Effector memory CD4-positive, alpha-beta T cell (primary cell): ENCODE measurements at regions not wholly inside any gene's neighbourhood (a gene's known extent, or its start where the extent isn't known, plus 50 kb on each side); places are given as distances from the start of the nearest gene placed in this dataset.

Experiments
- DNase-seq, 3 donors: peaks; one replicate each; pipeline ENCODE4 v3.0.0-alpha.2; 2020
- H3K27ac ChIP-seq: 2 replicates; pipeline ENCODE4 v1.7.0; 2013; ENCODE audit warnings: mild to moderate bottlenecking, low read length, moderate library complexity; ENCODE audit not compliant: insufficient read depth, poor library complexity, severe bottlenecking
- H3K27me3 ChIP-seq: replicated peaks from 2 replicates; pipeline ENCODE4 v1.7.0; 2013; ENCODE audit warnings: mild to moderate bottlenecking, low read length; ENCODE audit not compliant: insufficient read depth, control insufficient read depth, poor library complexity, severe bottlenecking
- H3K36me3 ChIP-seq: 2 replicates; pipeline ENCODE4 v1.7.0; 2013; ENCODE audit warnings: mild to moderate bottlenecking, low read length, moderate library complexity; ENCODE audit not compliant: control insufficient read depth, insufficient read depth
- H3K4me1 ChIP-seq: 2 replicates; pipeline ENCODE4 v1.7.0; 2013; ENCODE audit warnings: low read length, mild to moderate bottlenecking; ENCODE audit not compliant: control insufficient read depth, insufficient read depth, poor library complexity, severe bottlenecking
- H3K4me3 ChIP-seq: 2 replicates; pipeline ENCODE4 v1.7.0; 2013; ENCODE audit warnings: low read length, low read depth, mild to moderate bottlenecking; ENCODE audit not compliant: insufficient read depth, poor library complexity, severe bottlenecking
- H3K9me3 ChIP-seq: 2 replicates; pipeline ENCODE4 v1.7.0; 2013; ENCODE audit warnings: mild to moderate bottlenecking, low read length, moderate library complexity; ENCODE audit not compliant: control insufficient read depth

- Histone ChIP-seq H3K36me3 (no peaks in the 10 kb centered on the region), H3K27me3 (no peaks in the 10 kb centered on the region), H3K4me1 (no peaks in the 10 kb centered on the region)
Measured at GRCh38 chr5:52476346-52476745, 311.4 kb upstream of the ITGA1 start.

GRCh38 chr5:52481201-52481600 is 306.5 kb upstream of the ITGA1 start:
- Histone ChIP-seq H3K4me1 (no peaks in the 10 kb centered on the region), H3K4me3 (no peak overlapping the region), H3K27me3 (no peaks in the 10 kb centered on the region), H3K36me3 (no peaks in the 10 kb centered on the region), H3K27ac (no peak overlapping the region), H3K9me3 (no peaks in the 10 kb centered on the region)
- no peak for DNase-seq

More at GRCh38 chr5:52476346-52476745, 311.4 kb upstream of the ITGA1 start:
- H3K9me3 ChIP-seq: no peaks in the 10 kb centered on the region
- H3K27ac ChIP-seq: no peak overlapping the region
- H3K4me3 ChIP-seq: no peak overlapping the region
- no peak for DNase-seq

- Histone ChIP-seq H3K27ac (no peak overlapping the region), H3K27me3 (no peaks in the 10 kb centered on the region), H3K36me3 (no peaks in the 10 kb centered on the region)
Measured at GRCh38 chr5:52481851-52482250, 305.9 kb upstream of the ITGA1 start.

GRCh38 chr5:52491071-52491787 is 296.5 kb upstream of the ITGA1 start:
- Histone ChIP-seq H3K27me3 (no peaks in the 10 kb centered on the region), H3K27ac (no peak overlapping the region), H3K4me3 (no peak overlapping the region), H3K4me1 (no peaks in the 10 kb centered on the region), H3K36me3 (no peaks in the 10 kb centered on the region), H3K9me3 (no peaks in the 10 kb centered on the region)
- DNase-seq: no peak

More at GRCh38 chr5:52481851-52482250, 305.9 kb upstream of the ITGA1 start:
- Histone ChIP-seq H3K9me3 (no peaks in the 10 kb centered on the region), H3K4me3 (no peak overlapping the region), H3K4me1 (no peaks in the 10 kb centered on the region)
- no peak for DNase-seq

DNA sequence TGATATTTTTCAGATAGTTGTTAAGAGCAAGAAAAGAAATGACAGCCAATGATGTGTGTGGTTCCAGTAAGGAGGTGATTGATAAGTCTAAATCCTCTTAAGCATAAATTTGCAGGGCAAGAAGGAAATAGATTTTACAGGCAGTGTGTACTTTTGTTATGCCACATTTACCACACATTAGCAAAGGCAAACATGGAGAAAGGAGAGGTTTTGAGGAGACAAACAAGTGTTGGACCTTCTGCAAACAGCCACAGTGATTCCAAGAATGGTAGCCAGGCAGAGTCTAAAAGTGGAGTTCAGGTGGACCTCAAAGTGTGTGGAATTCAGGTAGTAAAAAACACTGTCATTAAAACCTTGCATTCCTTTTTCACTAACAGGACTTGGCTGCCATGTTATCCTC is 295.9 kb upstream of the ITGA1 start:
- H3K27ac ChIP-seq: no peak overlapping the region
- H3K27me3 ChIP-seq: no peaks in the 10 kb centered on the region
- H3K4me3 ChIP-seq: no peak overlapping the region
- DNase-seq: no peak
- H3K36me3 ChIP-seq: no peaks in the 10 kb centered on the region
- no peaks in the 10 kb centered on the region for H3K4me1 ChIP-seq
- H3K9me3 ChIP-seq: no peaks in the 10 kb centered on the region

- DNase-seq: no peak
- Histone ChIP-seq H3K4me1 (no peaks in the 10 kb centered on the region), H3K36me3 (no peaks in the 10 kb centered on the region), H3K9me3 (no peaks in the 10 kb centered on the region), H3K27ac (no peak overlapping the region), H3K27me3 (no peaks in the 10 kb centered on the region), H3K4me3 (no peak overlapping the region)
Measured at GRCh38 chr5:52497133-52497693, 290.5 kb upstream of the ITGA1 start.

- Histone ChIP-seq H3K4me3 (no peak overlapping the region), H3K4me1 (no peaks in the 10 kb centered on the region), H3K36me3 (no peaks in the 10 kb centered on the region), H3K9me3 (no peaks in the 10 kb centered on the region), H3K27ac (no peak overlapping the region), H3K27me3 (no peaks in the 10 kb centered on the region)
- DNase-seq: no peak
Measured at GRCh38 chr5:52498607-52499006, 289.1 kb upstream of the ITGA1 start.

GRCh38 chr5:52502460-52502999 is 285.2 kb upstream of the ITGA1 start:
- Histone ChIP-seq H3K27ac (no peak overlapping the region), H3K4me1 (no peaks in the 10 kb centered on the region), H3K27me3 (no peaks in the 10 kb centered on the region), H3K9me3 (no peaks in the 10 kb centered on the region), H3K36me3 (no peaks in the 10 kb centered on the region), H3K4me3 (no peak overlapping the region)
- no peak for DNase-seq

- no peak overlapping the region for H3K4me3 ChIP-seq
- no peak overlapping the region for H3K27ac ChIP-seq
- H3K36me3 ChIP-seq: no peaks in the 10 kb centered on the region
- DNase-seq: no peak
- H3K27me3 ChIP-seq: no peaks in the 10 kb centered on the region
- no peaks in the 10 kb centered on the region for H3K9me3 ChIP-seq
- no peaks in the 10 kb centered on the region for H3K4me1 ChIP-seq
Measured at GRCh38 chr5:52504584-52505240, 283.0 kb upstream of the ITGA1 start.

GRCh38 chr5:52517667-52518066 is 270.0 kb upstream of the ITGA1 start:
- H3K36me3 ChIP-seq: no peaks in the 10 kb centered on the region
- no peaks in the 10 kb centered on the region for H3K4me1 ChIP-seq
- H3K4me3 ChIP-seq: no peak overlapping the region
- H3K27me3 ChIP-seq: no peaks in the 10 kb centered on the region
- no peak for DNase-seq
- no peak overlapping the region for H3K27ac ChIP-seq
- H3K9me3 ChIP-seq: no peaks in the 10 kb centered on the region
